ENCODE measurements at regions not wholly inside any gene's neighbourhood (a gene's known extent, or its start where the extent isn't known, plus 50 kb on each side); places are given as distances from the start of the nearest gene placed in this dataset.

GRCh38 chr20:52681288-52681687, 290.9 kb upstream of the TSHZ2 start:
- TF ChIP-seq POLR2A (IDR thresholded peaks at IDR 0.05), result no peak
- TF ChIP-seq POLR2AphosphoS5 (IDR thresholded peaks at IDR 0.05), result no peak
- TF ChIP-seq CTCF (IDR thresholded peaks at IDR 0.05), result no peak
- no peak for TF ChIP-seq EP300 (IDR thresholded peaks at IDR 0.05)

All from gastroesophageal sphincter (tissue), 3 donors.